OCI-LY1 (cell line): ENCODE measurements at regions not wholly inside any gene's neighbourhood (a gene's known extent, or its start where the extent isn't known, plus 50 kb on each side); places are given as distances from the start of the nearest gene placed in this dataset.

Experiments
- H2AFZ ChIP-seq: fragments of 200-600 bp; sonication (generic), shearing (Covaris generic); 2 replicates; pipeline ENCODE4 v1.6.0; 2014; ENCODE audit warnings: antibody characterized with exemption, mild to moderate bottlenecking, low read length
- H3F3A ChIP-seq: fragments of 200-600 bp; sonication (generic), shearing (Covaris generic); 2 replicates; pipeline ENCODE4 v1.6.0; 2014; ENCODE audit warnings: mild to moderate bottlenecking, antibody characterized with exemption, low read length, moderate library complexity; ENCODE audit not compliant: insufficient read depth
- H3K27ac ChIP-seq: fragments of 200-600 bp; sonication (generic); 2 replicates; pipeline ENCODE4 v1.5.1; 2014; ENCODE audit warnings: low read length, mixed run types, mild to moderate bottlenecking, low read depth; ENCODE audit not compliant: poor library complexity, severe bottlenecking
- H3K27me3 ChIP-seq: fragments of 200-600 bp; sonication (generic); 2 replicates; pipeline ENCODE4 v1.6.0; 2014; ENCODE audit warnings: antibody characterized with exemption, mild to moderate bottlenecking, low read length, moderate library complexity; ENCODE audit not compliant: insufficient read depth
- H3K36me3 ChIP-seq: fragments of 200-600 bp; sonication (generic); 2 replicates; pipeline ENCODE4 v1.6.1; 2014; ENCODE audit warnings: mild to moderate bottlenecking, antibody characterized with exemption, low read length, moderate library complexity, mixed read lengths; ENCODE audit not compliant: insufficient read depth
- H3K4me1 ChIP-seq: fragments of 200-600 bp; sonication (generic); 2 replicates; pipeline ENCODE4 v1.5.1; 2014; ENCODE audit warnings: mild to moderate bottlenecking, low read length, moderate library complexity; ENCODE audit not compliant: insufficient read depth, severe bottlenecking
- H3K4me2 ChIP-seq: fragments of 200-600 bp; sonication (generic), shearing (Covaris generic); 2 replicates; pipeline ENCODE4 v1.6.1; 2014; ENCODE audit warnings: low read length
- H3K4me3 ChIP-seq: fragments of 200-600 bp; sonication (generic); 2 replicates; pipeline ENCODE4 v1.5.1; 2014; ENCODE audit warnings: low read length, low read depth, mild to moderate bottlenecking, mixed read lengths; ENCODE audit not compliant: poor library complexity, severe bottlenecking
- H3K79me2 ChIP-seq: fragments of 200-600 bp; shearing (Covaris generic); 2 replicates; pipeline ENCODE4 v1.6.1; 2016; ENCODE audit warnings: mixed run types, low read length, mixed read lengths; ENCODE audit not compliant: insufficient read depth
- H3K9ac ChIP-seq: fragments of 200-600 bp; sonication (generic), shearing (Covaris generic); 2 replicates; pipeline ENCODE4 v1.6.1; 2014; ENCODE audit warnings: mild to moderate bottlenecking, low read length, mixed read lengths
- H3K9me2 ChIP-seq: fragments of 200-600 bp; sonication (generic), shearing (Covaris generic); 2 replicates; pipeline ENCODE4 v1.6.1; 2014; ENCODE audit warnings: low read depth, mild to moderate bottlenecking, low read length, mixed read lengths
- H3K9me3 ChIP-seq: fragments of 200-600 bp; shearing (Covaris generic); 2 replicates; pipeline ENCODE4 v1.6.1; 2014; ENCODE audit warnings: low read length, mixed read lengths
- H4K20me1 ChIP-seq: fragments of 200-600 bp; sonication (generic), shearing (Covaris generic); 2 replicates; pipeline ENCODE4 v1.6.0; 2016; ENCODE audit warnings: mild to moderate bottlenecking, low read length; ENCODE audit not compliant: insufficient read depth
- CTCF ChIP-seq: fragments of 200-600 bp; sonication (generic), shearing (Covaris generic); IDR thresholded peaks from 2 replicates; pipeline ENCODE4 v1.5.1; 2017; ENCODE audit warnings: mild to moderate bottlenecking, antibody characterized with exemption, low read length, moderate library complexity, mixed read lengths
- EZH2 ChIP-seq: fragments of 200-600 bp; sonication (generic), shearing (Covaris generic); IDR thresholded peaks from 2 replicates; pipeline ENCODE4 v1.8.0; 2017; ENCODE audit warnings: borderline replicate concordance, mixed run types, mild to moderate bottlenecking, antibody characterized with exemption, low read length, moderate library complexity, mixed read lengths

- no peak overlapping the region for H2AFZ ChIP-seq
- no peaks in the 10 kb centered on the region for H3K36me3 ChIP-seq
- H3K4me3 ChIP-seq = no peak overlapping the region
- no peak overlapping the region for H3K9ac ChIP-seq
- no peaks in the 10 kb centered on the region for H3K9me3 ChIP-seq
- no peaks in the 10 kb centered on the region for H3K4me1 ChIP-seq
- no peak overlapping the region for H3K4me2 ChIP-seq
- TF ChIP-seq EZH2 = no peak
- no peak for TF ChIP-seq CTCF
- no peaks in the 10 kb centered on the region for H3K79me2 ChIP-seq
- no peaks in the 10 kb centered on the region for H3K9me2 ChIP-seq
- H3F3A ChIP-seq = no peaks in the 10 kb centered on the region
- H3K27ac ChIP-seq = no peak overlapping the region
- no peaks in the 10 kb centered on the region for H3K27me3 ChIP-seq
- H4K20me1 ChIP-seq = no peaks in the 10 kb centered on the region
Observed at GRCh38 chr2:13611939-13612338, 895.2 kb downstream of the TRIB2 start.

GRCh38 chr2:13616059-13616458 is 899.3 kb downstream of the TRIB2 start:
- Histone ChIP-seq H3K79me2 (no peaks in the 10 kb centered on the region), H3K27ac (no peak overlapping the region), H3K4me3 (no peak overlapping the region), H4K20me1 (no peaks in the 10 kb centered on the region), H3K9me3 (no peaks in the 10 kb centered on the region), H3K9me2 (no peaks in the 10 kb centered on the region), H3K36me3 (no peaks in the 10 kb centered on the region), H3K9ac (no peak overlapping the region), H3K27me3 (no peaks in the 10 kb centered on the region), H3K4me1 (no peaks in the 10 kb centered on the region), H3K4me2 (no peak overlapping the region), H3F3A (no peaks in the 10 kb centered on the region), H2AFZ (no peak overlapping the region)
- TF ChIP-seq CTCF (no peak), EZH2 (no peak)

- Histone ChIP-seq H4K20me1 (no peaks in the 10 kb centered on the region), H3K4me2 (no peak overlapping the region), H3K9me2 (no peaks in the 10 kb centered on the region), H3K79me2 (no peaks in the 10 kb centered on the region), H3K27me3 (no peaks in the 10 kb centered on the region), H3K4me1 (no peaks in the 10 kb centered on the region), H2AFZ (no peak overlapping the region), H3K27ac (no peak overlapping the region), H3K36me3 (no peaks in the 10 kb centered on the region), H3K9me3 (no peaks in the 10 kb centered on the region), H3F3A (no peaks in the 10 kb centered on the region), H3K4me3 (no peak overlapping the region), H3K9ac (no peak overlapping the region)
- TF ChIP-seq EZH2 (no peak), CTCF (no peak)
Observed at GRCh38 chr2:13616616-13617015, 899.9 kb downstream of the TRIB2 start.
